B cell (primary cell): ENCODE measurements at regions not wholly inside any gene's neighbourhood (a gene's known extent, or its start where the extent isn't known, plus 50 kb on each side); places are given as distances from the start of the nearest gene placed in this dataset.
A peak's percentile ranks its signal among the peaks of the same experiment; 100 is the strongest.

Experiments
- ATAC-seq: fragments of 200-7000 bp; cut with Tn5 transposase; one replicate; pipeline ENCODE4 v1.10.0; 2021; ENCODE audit warnings: low read depth, mild to moderate bottlenecking, moderate number of reproducible peaks, moderate library complexity
- CTCF ChIA-PET: fragments of 350-600 bp; sonication (Branson Sonifier 250); formaldehyde crosslinking; loops from one replicate; lab custom pipeline; 2021; ENCODE audit warnings: antibody characterized with exemption, inconsistent platforms; lab: Charles Lee
- POLR2A ChIA-PET: fragments of 350-600 bp; sonication (Branson Sonifier 250); formaldehyde crosslinking; loops from one replicate; lab custom pipeline; 2021; ENCODE audit warnings: antibody characterized with exemption; lab: Charles Lee
- DNase-seq: peaks from one replicate; pipeline ENCODE4 v3.0.0; 2013
- H2AFZ ChIP-seq: 2 replicates; pipeline ENCODE4 v1.6.1; 2012; ENCODE audit warnings: mild to moderate bottlenecking, low read depth, low read length; ENCODE audit not compliant: insufficient read depth, poor library complexity, severe bottlenecking
- H3K27ac ChIP-seq, 2 donors: 1 replicate in 1 of 2; 2 replicates in 1 of 2; pipeline ENCODE4 v1.5.1; 2012 to 2013; ENCODE audit warnings: low read length in 2 of 2, mild to moderate bottlenecking in 2 of 2, moderate library complexity in 1 of 2
- H3K27me3 ChIP-seq, 4 experiments: fragments of 200-600 bp in 1 of 4; sonication (generic) in 1 of 4; replicated peaks in 1 of 4; 1 replicate in 2 of 4; 2 replicates in 2 of 4; pipeline versions ENCODE4 v1.6.1 to v1.7.0; 2013 to 2016; ENCODE audit warnings: low read length in 3 of 4, mild to moderate bottlenecking in 2 of 4, mixed read lengths in 1 of 4, moderate library complexity in 1 of 4; ENCODE audit not compliant: insufficient read depth in 4 of 4, control insufficient read depth in 3 of 4; ENCODE audit errors: control extremely low read depth in 1 of 4
- H3K36me3 ChIP-seq, 2 experiments: replicated peaks in 1 of 2; 1 replicate in 1 of 2; 2 replicates in 1 of 2; pipeline versions ENCODE4 v1.6.1 to v1.7.1; 2013; ENCODE audit warnings: low read length in 1 of 2; ENCODE audit not compliant: insufficient read depth in 2 of 2, control insufficient read depth in 1 of 2; ENCODE audit errors: control extremely low read depth in 1 of 2, extremely low read depth in 1 of 2
- H3K4me1 ChIP-seq, 2 donors: fragments of 200-600 bp in 1 of 2; sonication (generic) in 1 of 2; 1 replicate in 1 of 2; 2 replicates in 1 of 2; pipeline versions ENCODE4 v1.5.1 to v1.6.1; 2013 to 2017; ENCODE audit warnings: low read length in 2 of 2; ENCODE audit not compliant: control insufficient read depth in 2 of 2, insufficient read depth in 2 of 2
- H3K4me2 ChIP-seq: replicated peaks from 2 replicates; pipeline ENCODE3; 2012; ENCODE audit warnings: mild to moderate bottlenecking, low read depth, low read length; ENCODE audit not compliant: poor library complexity, severe bottlenecking
- H3K4me3 ChIP-seq, 5 experiments: fragments of 200-600 bp in 1 of 5; sonication (generic) in 1 of 5; 1 replicate in 3 of 5; 2 replicates in 2 of 5; pipeline versions ENCODE4 v1.5.1 to v1.7.0; 2011 to 2016; ENCODE audit warnings: low read length in 4 of 5, mild to moderate bottlenecking in 4 of 5, low read depth in 2 of 5, control low read depth in 1 of 5, moderate library complexity in 1 of 5; ENCODE audit not compliant: insufficient read depth in 1 of 5; ENCODE audit errors: control extremely low read depth in 1 of 5, extremely low read depth in 1 of 5
- H3K79me2 ChIP-seq: fragments of 200-600 bp; sonication (generic); one replicate; pipeline ENCODE4 v1.6.0; 2016; ENCODE audit warnings: low read length; ENCODE audit not compliant: control insufficient read depth, insufficient read depth
- H3K9ac ChIP-seq: fragments of 200-600 bp; sonication (generic); 2 replicates; pipeline ENCODE4 v1.6.1; 2017; ENCODE audit warnings: mild to moderate bottlenecking, low read length, moderate library complexity
- H3K9me3 ChIP-seq, 3 donors: one replicate each; pipeline versions ENCODE4 v1.6.1 to v1.7.1; 2013; ENCODE audit warnings: low read length in 2 of 3; ENCODE audit not compliant: control insufficient read depth in 2 of 3, insufficient read depth in 1 of 3; ENCODE audit errors: control extremely low read depth in 1 of 3
- H4K20me1 ChIP-seq: 2 replicates; pipeline ENCODE4 v1.6.0; 2012; ENCODE audit warnings: mild to moderate bottlenecking, low read length; ENCODE audit not compliant: insufficient read depth, control insufficient read depth, poor library complexity, severe bottlenecking
- H3K27ac Mint-ChIP-seq: one replicate; pipeline ENCODE4 v1.8.0; 2021; ENCODE audit warnings: mixed read lengths
- H3K27me3 Mint-ChIP-seq: one replicate; pipeline ENCODE4 v1.8.0; 2021; ENCODE audit warnings: mixed read lengths
- H3K4me1 Mint-ChIP-seq: one replicate; pipeline ENCODE4 v1.8.0; 2021; ENCODE audit warnings: mixed read lengths
- H3K4me3 Mint-ChIP-seq: one replicate; pipeline ENCODE4 v1.8.0; 2021; ENCODE audit warnings: mixed read lengths
- H3K9me3 Mint-ChIP-seq: one replicate; pipeline ENCODE4 v1.8.0; 2022; ENCODE audit warnings: mixed read lengths; ENCODE audit not compliant: insufficient read depth
- EZH2 ChIP-seq: IDR thresholded peaks from 2 replicates; pipeline ENCODE4 v1.6.1; 2012; ENCODE audit warnings: borderline replicate concordance, low read depth, mild to moderate bottlenecking, moderate library complexity, low read length; ENCODE audit not compliant: insufficient read depth, poor library complexity, severe bottlenecking
- WGBS: methylation state at CpG from one replicate; pipeline ENCODE4 v1.1.5; 2013; ENCODE audit warnings: missing lambda C conversion rate; ENCODE audit not compliant: insufficient coverage; 5-methylcytosine and 5-hydroxymethylcytosine counted together
- intact Hi-C: fragments of 100-400 bp; cut with micrococcal nuclease; formaldehyde crosslinking; loops from one replicate; pipeline ENCODE4 v1.10.0; 2022
- TF ChIP-seq, protein P1 (sequence below): fragments of 200-600 bp; IDR thresholded peaks from one replicate; pipeline ENCODE4 v1.8.0; 2022; ENCODE audit warnings: antibody characterized with exemption, mild to moderate bottlenecking

DNA sequence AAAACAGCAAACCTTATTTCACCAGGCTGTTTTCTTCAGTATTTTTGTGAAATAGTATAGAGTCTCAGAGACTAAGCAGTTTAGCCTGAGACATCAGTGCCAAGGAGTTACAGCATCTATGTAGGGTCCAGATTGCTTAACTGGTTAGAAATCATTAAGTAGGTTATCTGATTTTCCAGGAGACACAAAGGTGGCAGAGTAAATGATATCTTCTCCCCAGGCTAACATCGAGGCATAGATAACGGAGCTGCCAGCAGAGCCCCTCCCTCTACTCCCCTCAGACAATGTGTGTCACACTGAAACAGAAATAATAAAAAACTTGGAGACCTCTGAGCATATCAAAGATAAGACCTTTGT, 473.0 kb upstream of the CITED2 start:
- Histone ChIP-seq H3K36me3 (no peaks in the 10 kb centered on the region), H3K27ac (no peak overlapping the region), H3K27me3 (no peaks in the 10 kb centered on the region), H4K20me1 (no peaks in the 10 kb centered on the region), H2AFZ (no peak overlapping the region), H3K4me2 (no peak overlapping the region), H3K9me3 (peaks cover 0 to 4% (median 0%) of the 10 kb centered on the region in 3 donors), H3K4me1 (peaks cover 11 to 13% of the 10 kb centered on the region in 2 donors), H3K79me2 (no peaks in the 10 kb centered on the region), H3K9ac (no peak overlapping the region), H3K4me3 (no peak overlapping the region)
- no CpG with 5 or more reads among the region's 2 CpGs for WGBS
- TF ChIP-seq, protein P1, sequence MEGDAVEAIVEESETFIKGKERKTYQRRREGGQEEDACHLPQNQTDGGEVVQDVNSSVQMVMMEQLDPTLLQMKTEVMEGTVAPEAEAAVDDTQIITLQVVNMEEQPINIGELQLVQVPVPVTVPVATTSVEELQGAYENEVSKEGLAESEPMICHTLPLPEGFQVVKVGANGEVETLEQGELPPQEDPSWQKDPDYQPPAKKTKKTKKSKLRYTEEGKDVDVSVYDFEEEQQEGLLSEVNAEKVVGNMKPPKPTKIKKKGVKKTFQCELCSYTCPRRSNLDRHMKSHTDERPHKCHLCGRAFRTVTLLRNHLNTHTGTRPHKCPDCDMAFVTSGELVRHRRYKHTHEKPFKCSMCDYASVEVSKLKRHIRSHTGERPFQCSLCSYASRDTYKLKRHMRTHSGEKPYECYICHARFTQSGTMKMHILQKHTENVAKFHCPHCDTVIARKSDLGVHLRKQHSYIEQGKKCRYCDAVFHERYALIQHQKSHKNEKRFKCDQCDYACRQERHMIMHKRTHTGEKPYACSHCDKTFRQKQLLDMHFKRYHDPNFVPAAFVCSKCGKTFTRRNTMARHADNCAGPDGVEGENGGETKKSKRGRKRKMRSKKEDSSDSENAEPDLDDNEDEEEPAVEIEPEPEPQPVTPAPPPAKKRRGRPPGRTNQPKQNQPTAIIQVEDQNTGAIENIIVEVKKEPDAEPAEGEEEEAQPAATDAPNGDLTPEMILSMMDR: no peak
- TF ChIP-seq EZH2: no peak
- ChIA-PET CTCF (no interaction called here), POLR2A (no interaction called here)
- DNase-seq (no peak), ATAC-seq (no peak)
- intact Hi-C loops: no loop called here
- no peaks in the 10 kb centered on the region for H3K9me3 Mint-ChIP-seq
- no peaks in the 10 kb centered on the region for H3K27me3 Mint-ChIP-seq
- H3K27ac Mint-ChIP-seq: no peak overlapping the region
- H3K4me3 Mint-ChIP-seq: no peak overlapping the region
- peaks cover 16% of the 10 kb centered on the region for H3K4me1 Mint-ChIP-seq

DNA sequence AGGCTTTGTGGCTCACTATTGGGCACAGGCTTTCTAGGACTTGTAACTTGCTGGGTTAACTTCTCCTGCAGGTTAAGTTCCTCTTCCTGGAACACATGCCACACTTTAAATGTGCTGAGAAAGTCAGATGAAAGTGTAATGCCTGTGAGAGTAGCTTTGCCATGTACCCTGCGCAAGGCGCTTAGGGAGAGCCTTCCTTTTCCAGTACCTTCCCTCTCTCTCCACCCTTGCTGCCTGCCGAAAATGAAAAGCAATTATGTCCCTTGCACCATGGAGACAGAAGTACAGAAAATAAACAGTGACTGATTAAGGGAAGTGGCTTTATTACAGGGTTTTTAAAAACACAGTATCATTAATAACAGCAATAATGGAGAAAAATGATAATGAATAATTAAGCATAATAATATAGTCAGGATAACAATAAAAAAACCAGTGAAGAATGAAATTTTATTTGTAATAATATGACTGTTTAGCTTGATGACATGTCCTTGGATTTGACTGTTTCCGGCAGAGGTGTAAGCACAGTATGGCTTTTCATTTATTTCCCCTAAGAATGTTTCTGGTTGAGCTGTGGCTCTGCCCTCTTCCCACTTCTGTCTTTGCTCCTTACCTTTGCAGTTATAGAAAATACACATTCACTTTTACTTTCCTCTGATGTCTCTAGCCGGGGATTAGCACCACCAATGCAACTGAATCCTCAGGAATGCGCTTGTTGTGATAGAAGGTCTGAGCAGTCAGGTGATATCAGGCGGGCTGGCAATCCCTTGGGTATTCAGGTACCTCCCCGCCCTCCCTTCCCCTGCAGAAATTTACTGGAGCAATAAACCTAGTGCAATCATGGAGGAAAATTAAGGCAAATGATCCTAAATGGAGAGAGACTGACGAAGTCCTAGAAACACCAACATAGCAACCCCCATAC, 472.3 kb upstream of the CITED2 start:
- H3K4me2 ChIP-seq: peak overlapping the region; percentile 42
- no peak overlapping the region for H3K4me3 ChIP-seq
- H3K9me3 ChIP-seq: peaks cover 0 to 4% (median 0%) of the 10 kb centered on the region in 3 donors
- ChIA-PET CTCF (no interaction called here), POLR2A (interaction anchor here (0.6 kb wide), 1 partner anchor 1535 kb away, joined by 3 read pairs; no protein-coding TSS in a partner anchor)
- H2AFZ ChIP-seq: peak overlapping the region; percentile 67
- no peak overlapping the region for H3K27ac ChIP-seq
- ATAC-seq (no peak), DNase-seq (no peak)
- H3K27ac Mint-ChIP-seq: peak overlapping the region; percentile 12
- H4K20me1 ChIP-seq: no peaks in the 10 kb centered on the region
- peaks cover 11 to 18% of the 10 kb centered on the region in 2 donors for H3K4me1 ChIP-seq
- WGBS: 60% methylated on average over 2 of the region's 9 CpGs
- H3K36me3 ChIP-seq: no peaks in the 10 kb centered on the region
- H3K4me1 Mint-ChIP-seq: peaks cover 21% of the 10 kb centered on the region
- H3K27me3 ChIP-seq: no peaks in the 10 kb centered on the region
- peak overlapping the region; percentile 27 for H3K4me3 Mint-ChIP-seq
- H3K9me3 Mint-ChIP-seq: no peaks in the 10 kb centered on the region
- intact Hi-C loops: no loop called here
- H3K9ac ChIP-seq: no peak overlapping the region
- H3K27me3 Mint-ChIP-seq: no peaks in the 10 kb centered on the region
- no peaks in the 10 kb centered on the region for H3K79me2 ChIP-seq
- no peak for TF ChIP-seq EZH2
- TF ChIP-seq, protein P1: no peak
